NCI-H82 treated with DMSO at 0.1 percent for 48 hours (cell line): ENCODE measurements at regions not wholly inside any gene's neighbourhood (a gene's known extent, or its start where the extent isn't known, plus 50 kb on each side); places are given as distances from the start of the nearest gene placed in this dataset.

Source experiments
- DNase-seq: peaks from one replicate; lab custom pipeline; 2025; ENCODE audit not compliant: unreplicated experiment; lab: John Stamatoyannopoulos, UW

- DNase-seq, result no peak
Measured at GRCh38 chr13:84405286-84405685, 523.0 kb upstream of the SLITRK1 start.

- no peak for DNase-seq
Measured at GRCh38 chr13:84400706-84401105, 518.4 kb upstream of the SLITRK1 start.

GRCh38 chr13:84399320-84400085, 517.2 kb upstream of the SLITRK1 start:
- DNase-seq, result no peak

- DNase-seq, result no peak
Measured at GRCh38 chr13:84393981-84394625, 511.8 kb upstream of the SLITRK1 start.

- no peak for DNase-seq
Measured at GRCh38 chr13:84380866-84381265, 498.6 kb upstream of the SLITRK1 start.

GRCh38 chr13:84377106-84377505, 494.8 kb upstream of the SLITRK1 start:
- no peak for DNase-seq

- DNase-seq, result no peak
Measured at GRCh38 chr13:84366506-84366905, 484.2 kb upstream of the SLITRK1 start.

- no peak for DNase-seq
Measured at GRCh38 chr13:84362777-84363176, 480.5 kb upstream of the SLITRK1 start.

- no peak for DNase-seq
Measured at GRCh38 chr13:84360822-84361221, 478.5 kb upstream of the SLITRK1 start.

- DNase-seq, result no peak
Measured at GRCh38 chr13:84358601-84359000, 476.3 kb upstream of the SLITRK1 start.

- DNase-seq, result no peak
Measured at GRCh38 chr13:84352946-84353345, 470.7 kb upstream of the SLITRK1 start.

GRCh38 chr13:84339456-84339855, 457.2 kb upstream of the SLITRK1 start:
- DNase-seq, result no peak

- no peak for DNase-seq
Measured at GRCh38 chr13:84332346-84332745, 450.1 kb upstream of the SLITRK1 start.

GRCh38 chr13:84315527-84315926, 433.3 kb upstream of the SLITRK1 start:
- no peak for DNase-seq

GRCh38 chr13:84303035-84303434, 420.8 kb upstream of the SLITRK1 start:
- DNase-seq, result no peak

- no peak for DNase-seq
Measured at GRCh38 chr13:84297251-84297650, 415.0 kb upstream of the SLITRK1 start.

- DNase-seq, result no peak
Measured at GRCh38 chr13:84296401-84296800, 414.1 kb upstream of the SLITRK1 start.

- DNase-seq, result no peak
Measured at GRCh38 chr13:84294576-84294975, 412.3 kb upstream of the SLITRK1 start.

GRCh38 chr13:84290386-84290785, 408.1 kb upstream of the SLITRK1 start:
- DNase-seq, result no peak

- DNase-seq, result no peak
Measured at GRCh38 chr13:84279166-84279565, 396.9 kb upstream of the SLITRK1 start.

GRCh38 chr13:84272877-84273562, 390.7 kb upstream of the SLITRK1 start:
- no peak for DNase-seq

GRCh38 chr13:84265257-84265764, 383.0 kb upstream of the SLITRK1 start:
- DNase-seq, result no peak
